Ammon's horn (tissue), 1 donor: ENCODE measurements at regions not wholly inside any gene's neighbourhood (a gene's known extent, or its start where the extent isn't known, plus 50 kb on each side); places are given as distances from the start of the nearest gene placed in this dataset.
"Not testable (repeated sequence)": the region's sequence is repeated elsewhere in the genome, so short reads cannot be mapped to it uniquely, and the experiment has no call there.

Experiments
- DNase-seq: peaks from one replicate; pipeline ENCODE4 v3.0.0-alpha.2; 2016; ENCODE audit warnings: low spot score

DNA sequence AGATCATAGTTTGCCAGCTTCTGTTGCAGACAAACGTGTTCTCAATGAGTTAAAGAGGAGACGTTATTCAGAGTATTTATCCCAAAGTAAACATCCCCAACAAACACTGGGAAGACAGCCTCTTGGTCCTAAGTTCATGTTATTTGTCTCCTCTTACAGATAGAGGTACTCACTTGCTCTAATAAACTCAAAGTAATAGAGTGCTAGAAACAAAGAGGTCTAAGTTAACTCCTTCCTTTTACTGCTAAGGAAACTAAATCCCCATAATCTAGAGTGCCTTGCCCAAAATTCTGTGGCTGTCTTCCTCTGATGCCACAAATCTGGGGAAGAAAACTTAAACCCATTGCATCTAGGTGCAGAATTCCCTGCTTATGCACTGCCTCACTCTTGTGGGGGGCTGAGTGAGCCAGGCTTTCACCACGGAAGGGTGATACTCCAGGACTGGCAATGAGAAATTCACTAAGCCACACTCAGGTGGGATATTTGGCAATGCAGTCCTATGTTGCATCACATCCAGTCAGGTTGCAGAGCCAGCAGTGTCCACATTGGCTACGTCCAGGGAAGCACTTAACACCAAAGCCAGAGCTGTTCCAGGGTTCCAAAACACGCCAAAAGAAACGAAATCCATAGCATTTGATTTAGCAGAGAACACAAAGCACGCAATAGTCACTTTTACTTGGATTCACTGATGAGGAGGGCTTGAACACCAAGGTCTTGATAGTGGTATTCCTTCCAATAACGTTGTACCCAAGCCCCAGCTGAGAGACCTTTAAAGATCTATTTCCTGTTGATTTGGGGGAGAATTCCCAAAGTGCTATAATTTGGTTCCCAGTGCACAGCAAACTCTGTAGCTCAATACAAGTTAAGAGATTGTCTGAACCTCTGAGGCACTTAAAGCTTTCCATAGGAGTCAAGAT lies 81.0 kb upstream of the FOXQ1 start:
- no peak for DNase-seq

DNA sequence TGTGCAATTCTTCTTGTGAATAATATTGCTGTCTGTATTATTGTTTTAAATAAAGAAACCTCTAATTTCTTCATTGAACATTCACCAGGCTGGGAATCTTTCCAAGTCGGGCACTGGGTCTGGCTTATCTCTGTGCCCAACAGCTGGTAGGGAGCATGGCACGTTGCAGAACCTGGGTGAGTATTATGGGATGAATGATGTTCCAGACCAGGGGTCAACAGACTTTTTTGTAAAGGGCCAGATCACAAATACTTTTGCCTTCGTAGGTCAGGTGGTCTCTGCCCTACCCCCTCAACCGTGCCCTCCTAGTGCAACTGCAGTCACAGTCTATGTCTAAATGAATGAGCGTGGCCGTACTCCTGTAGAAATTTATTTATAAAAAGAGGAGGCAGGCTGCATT lies 81.6 kb upstream of the FOXQ1 start:
- DNase-seq = no peak

DNA sequence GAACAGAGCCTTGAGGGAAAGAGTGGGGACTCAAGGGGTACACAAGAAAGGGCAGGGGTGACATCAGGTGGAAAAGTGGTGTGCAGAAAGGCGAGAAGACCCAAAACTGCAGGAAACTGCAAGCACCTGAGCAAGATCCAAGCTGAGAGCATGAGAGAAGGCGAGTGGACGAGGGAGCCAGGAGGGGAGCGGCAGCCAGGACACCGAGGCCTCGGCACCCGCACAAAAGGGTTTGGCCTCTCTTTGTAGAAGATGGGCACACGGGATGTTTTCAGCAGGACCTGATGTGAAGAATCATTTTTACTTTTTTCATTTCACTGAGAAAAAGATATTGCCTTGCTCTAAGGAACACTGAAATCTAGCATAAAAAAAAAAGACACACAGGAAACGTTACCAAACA lies 82.1 kb upstream of the FOXQ1 start:
- DNase-seq = no peak

DNA sequence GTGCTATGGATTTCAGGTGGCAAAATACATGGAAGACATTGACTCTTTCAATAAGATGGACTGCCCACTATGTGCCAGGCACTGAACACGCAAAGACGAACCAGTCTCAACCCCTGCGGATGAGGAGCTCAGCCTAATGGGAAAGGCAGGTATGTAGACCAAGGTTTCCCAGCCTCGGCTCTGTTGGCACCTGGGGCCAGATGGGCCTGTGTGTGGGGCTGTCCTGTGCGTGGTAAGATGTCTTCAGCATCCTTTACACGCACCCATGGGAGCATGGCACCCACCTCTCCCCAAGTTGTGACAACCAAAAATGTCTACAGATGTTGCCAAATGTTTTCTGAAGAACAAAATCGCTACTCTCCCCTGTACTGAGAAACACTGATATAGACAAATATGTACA lies 82.6 kb upstream of the FOXQ1 start:
- DNase-seq = no peak

DNA sequence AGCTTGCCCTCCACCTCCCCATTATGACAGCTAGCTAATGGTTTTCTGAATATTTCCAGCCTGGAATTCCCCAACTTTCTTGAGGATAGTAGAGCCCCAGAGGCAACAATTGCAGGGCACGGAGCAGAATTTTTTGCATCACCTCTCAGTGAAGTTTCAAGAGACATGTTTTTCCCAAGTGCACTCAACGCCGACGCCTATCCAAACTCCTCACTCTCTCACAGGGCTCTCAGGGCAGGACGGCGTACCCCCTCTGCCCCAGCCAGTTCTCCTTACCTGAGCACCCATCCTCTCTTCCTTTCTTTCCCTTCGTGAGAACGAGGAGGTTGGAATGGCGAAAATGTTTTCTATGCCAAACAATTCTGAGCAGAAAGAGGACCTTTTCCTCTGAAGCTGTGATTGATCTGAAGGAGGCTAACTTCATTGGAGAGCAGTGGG lies 83.1 kb upstream of the FOXQ1 start:
- no peak for DNase-seq

DNA sequence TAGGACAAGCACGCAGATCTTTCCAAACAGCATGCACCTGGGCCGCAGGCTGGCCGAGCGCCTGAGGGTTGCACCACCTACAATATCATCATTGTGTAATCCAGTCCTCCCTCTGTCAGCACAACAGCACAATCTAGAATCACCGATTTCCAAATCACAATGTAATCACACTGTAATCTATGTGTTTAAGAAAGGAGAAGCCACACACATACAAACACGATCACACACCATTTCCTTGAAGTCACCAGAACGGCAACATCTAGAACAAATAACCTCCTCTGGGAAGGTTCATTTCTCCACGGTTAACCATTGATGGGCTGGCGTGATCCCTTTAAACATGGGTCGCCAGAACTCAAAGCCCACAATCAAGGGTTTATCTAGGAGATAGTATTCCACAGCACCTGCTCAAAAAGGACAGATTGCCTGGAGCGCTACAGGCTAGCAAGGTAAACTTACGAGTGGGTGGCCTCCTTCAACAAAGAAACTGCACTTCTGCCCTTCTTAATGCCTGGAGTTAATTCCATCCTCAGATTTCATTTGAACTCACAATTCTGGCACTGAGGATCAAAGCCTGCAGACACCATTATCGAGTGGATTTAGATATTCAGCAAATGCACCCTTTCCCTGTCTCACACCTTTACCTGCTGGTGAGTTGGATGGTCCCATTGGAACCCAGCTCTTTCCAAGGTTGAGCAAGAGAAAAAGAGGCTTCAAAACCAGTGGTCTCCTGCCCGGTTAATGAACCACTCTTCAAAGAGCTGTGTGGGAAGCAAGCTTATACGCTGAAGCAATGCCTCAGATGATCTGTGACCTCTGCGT lies 83.8 kb upstream of the FOXQ1 start:
- no peak for DNase-seq

DNA sequence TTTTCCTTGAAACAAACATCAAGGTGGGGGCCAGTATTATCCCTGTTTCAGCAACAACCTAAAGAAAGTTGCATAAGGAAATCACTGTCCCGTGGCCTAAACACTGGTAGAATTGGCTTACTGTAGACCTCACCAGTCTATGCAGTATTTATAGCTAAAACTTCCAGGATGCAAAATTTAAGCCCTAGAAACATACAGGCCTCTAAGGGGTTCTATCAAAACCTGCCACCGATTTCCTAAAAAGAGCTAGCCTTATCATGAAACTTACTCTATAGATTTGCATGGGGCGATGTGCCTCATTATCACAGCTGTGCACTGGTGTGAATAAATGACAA lies 84.3 kb upstream of the FOXQ1 start:
- DNase-seq = no peak

DNA sequence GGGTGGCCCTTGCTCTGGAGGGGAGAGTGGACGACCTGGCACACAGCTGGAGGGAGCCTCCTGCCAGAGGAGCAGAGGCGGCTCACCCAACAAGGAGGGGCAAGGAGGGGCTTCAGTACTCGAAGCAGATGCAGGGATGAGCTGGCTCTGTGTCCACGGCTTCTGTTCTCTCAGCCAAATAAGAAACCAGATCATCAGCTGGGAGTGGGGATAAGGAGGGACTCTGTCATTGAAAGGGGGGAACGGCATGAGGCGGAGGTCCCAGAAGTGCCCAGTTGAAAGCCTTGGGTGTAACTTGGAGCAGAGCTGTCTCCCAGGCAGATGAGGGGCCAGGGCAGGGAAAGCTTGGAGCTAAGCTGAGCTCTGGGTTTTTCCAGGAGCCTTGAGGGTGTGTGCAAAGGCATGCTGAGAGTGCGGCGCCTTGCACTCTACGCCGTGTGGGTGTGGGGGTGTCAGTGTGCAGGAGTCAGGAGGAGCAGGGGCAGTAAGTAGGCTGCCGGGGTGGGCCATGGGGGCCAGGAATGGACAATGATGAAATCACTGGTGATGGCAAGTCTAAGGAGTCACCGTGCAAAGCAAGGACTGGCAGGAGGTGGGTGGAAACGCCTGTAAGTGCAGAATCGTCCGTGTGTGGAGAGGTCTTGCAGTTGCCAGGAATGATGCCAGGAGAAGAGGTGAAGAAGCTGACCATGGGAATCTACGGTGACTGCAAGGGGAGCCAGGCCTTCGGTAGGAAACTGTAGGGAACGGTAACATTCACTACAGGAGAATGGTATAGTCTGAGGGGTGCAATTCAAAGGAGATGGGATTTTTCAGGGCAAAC lies 85.4 kb upstream of the FOXQ1 start:
- DNase-seq = no peak

DNA sequence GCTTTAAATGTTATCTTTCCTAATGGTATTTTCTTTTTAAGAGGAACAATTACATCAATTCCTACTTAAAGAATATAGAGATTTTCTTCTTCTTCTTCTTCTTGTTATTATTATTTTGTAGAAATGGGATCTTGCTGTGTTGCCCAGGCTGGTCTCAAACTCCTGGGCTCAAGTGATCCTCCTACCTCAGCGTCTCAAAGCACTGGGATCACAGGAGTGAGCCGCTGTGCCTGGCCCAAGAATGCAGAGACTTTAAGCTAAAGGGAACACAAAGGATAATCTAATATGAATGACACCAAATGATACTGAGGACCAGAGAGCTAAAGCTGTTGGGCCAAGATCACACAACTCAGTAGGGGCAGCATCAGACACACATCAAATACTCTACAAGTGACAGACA lies 87.4 kb upstream of the FOXQ1 start:
- DNase-seq = no peak

DNA sequence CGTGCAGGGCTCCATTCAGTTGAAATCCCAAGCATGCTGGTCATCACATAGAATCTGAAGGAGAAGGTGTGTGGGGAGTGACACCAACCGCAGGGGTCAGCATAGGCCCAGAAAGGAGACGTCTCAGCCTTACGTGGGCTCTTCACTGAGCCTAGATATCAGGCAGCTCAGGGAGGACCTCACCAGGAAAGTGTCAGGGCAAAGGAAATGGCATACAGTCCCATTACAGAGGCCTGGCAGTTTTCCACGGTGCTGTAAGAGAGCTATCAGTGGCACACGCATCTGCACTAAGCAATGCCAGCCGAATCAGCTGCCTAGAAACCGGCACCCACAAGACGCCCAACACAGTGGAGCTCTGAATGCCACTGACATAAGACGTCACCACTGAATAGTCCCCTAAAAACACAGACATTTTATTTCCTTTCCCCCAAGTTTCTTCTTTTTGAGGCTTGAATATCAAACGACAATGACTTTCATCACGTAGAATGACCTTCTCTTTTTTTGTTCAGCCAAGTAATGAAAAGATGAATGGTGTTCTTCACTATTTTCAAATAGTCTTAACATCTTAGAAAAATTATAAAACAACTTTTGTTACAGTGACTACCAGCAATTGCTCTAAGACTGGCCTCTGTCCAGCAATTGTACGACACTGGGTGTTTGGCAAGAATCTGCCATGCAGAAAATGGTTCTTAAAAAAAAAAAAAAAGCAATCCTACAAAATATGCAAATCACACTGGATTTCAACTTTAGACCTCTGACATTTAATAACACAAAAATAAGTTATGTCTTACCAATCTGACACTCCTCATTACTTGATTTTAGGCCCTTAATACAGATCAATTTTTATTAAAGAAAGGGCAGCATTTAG lies 88.9 kb upstream of the FOXQ1 start:
- peak; percentile 55 for DNase-seq

DNA sequence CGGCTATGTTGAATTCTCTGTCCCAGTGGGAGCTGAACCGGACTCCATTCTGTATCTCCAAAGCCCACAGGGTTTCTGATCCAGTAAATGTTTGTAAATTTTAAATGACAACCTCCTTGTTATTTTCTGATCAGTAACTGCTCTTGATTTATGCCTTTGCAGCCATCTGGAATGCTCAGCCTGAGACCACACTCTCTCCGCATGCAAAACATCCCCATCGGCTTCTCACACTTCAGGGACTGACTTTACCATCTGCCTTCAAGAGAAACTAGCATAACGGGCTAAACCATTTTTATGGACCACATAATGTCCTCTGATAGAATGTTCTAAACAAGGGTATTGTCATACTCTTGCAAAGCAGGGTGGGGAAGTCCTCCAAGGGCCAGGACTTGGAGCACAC lies 94.5 kb upstream of the FOXQ1 start:
- DNase-seq = no peak

DNA sequence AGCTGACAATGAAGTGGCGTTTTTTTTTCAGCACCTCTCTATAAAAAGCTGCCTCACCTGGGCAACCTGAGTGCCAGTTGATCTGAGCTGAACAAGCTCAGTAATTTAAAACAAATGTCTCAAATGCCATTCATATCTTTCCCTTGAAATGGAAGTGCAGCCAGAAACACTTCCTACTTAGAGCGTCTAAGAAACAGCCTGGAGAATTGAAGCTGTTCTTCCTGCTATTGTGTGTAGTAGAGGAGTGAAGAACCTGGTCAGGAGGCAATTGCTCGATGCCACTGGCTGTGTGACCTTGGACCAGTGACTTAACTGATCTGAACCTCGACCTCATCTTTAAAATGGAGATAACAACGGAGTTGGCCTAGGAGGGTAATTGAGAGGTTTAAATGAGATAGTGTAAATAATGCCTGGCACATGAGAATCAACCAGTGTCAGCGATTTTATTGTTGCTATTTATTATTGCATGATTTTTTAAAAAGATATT lies 95.4 kb upstream of the FOXQ1 start:
- DNase-seq = no peak

DNA sequence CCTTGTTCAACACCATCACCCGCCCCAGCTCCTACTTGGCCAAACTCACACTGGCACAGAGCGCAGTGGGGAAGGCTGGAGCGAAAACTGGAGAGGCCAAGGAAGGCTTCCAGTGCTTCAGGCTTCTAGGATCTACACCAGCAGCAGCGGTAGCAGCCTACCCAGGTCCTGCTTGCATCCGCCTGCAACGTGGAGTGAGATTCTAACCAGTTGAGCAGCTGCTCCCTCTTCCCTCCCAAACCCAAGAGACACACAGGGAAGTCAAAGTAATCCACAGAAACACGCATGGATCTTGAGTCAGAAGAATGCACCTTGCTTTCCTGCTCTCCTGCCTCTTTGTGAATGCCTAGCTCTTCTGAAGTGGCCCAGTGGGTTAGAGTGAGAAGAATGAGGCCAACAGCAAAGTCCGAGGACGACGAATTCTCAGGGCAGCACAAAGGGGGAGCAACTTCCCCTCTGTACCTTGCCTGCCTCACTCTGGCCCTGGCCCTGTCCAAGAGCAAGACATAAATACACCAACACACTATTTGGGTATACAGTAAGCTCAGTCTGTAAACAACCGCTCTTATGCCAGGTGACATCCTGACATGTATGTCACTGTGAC lies 95.9 kb upstream of the FOXQ1 start:
- DNase-seq = no peak

DNA sequence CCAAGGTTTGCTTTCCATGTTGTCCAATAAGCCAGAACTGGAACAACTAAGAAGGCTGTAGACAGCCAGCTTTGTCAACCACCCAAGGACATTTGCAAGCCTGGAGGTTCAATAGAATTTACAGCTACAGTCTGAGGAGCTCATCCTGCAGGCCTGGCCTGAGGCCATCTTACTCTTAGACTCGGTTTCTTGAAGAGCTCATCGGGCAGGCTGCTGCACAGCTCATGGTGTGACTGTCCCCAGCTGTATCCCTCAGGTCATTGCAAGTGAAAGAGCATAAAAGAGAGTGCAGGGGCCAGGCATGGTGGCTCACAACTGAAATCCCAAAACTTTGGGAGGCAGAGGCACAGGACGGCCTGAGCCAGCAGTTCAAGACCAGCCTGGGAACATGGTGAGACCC lies 96.9 kb upstream of the FOXQ1 start:
- DNase-seq = no peak

DNA sequence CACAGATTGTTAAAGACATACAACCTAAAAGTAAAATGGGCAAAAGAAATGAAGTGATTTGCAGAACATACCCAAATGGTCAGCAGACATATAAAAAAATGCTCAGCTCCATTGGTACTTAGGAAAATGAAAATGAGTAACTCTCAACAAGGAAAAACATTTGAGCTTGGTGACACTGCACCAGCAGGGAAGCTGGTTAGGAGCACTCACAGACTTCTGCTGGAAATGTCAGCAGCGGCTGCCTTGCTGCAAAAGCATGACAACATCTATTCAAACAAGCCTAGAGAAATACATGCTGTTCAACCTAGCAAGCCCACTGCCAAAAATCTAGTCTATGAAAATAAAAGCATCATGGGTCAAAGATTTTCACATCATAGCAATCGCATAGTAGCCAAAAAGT lies 99.0 kb upstream of the FOXQ1 start:
- peak; percentile 52 for DNase-seq

DNA sequence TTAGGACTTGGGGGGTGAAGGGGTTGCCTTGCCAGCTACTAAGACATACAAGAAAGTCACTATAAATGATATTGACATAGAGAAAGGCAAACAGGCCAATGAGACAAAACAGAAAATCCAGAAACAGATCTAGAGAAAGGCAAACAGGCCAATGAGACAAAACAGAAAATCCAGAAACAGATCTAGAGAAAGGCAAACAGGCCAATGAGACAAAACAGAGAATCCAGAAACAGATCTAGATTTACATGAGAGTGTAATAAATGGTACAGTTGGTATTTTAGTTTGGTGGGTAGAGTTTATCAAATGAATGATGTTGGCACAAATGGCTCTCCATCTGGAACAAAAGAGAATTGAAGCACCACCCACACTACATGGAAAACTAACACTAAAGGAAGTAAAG lies 99.8 kb upstream of the FOXQ1 start:
- peak; percentile 22 for DNase-seq

DNA sequence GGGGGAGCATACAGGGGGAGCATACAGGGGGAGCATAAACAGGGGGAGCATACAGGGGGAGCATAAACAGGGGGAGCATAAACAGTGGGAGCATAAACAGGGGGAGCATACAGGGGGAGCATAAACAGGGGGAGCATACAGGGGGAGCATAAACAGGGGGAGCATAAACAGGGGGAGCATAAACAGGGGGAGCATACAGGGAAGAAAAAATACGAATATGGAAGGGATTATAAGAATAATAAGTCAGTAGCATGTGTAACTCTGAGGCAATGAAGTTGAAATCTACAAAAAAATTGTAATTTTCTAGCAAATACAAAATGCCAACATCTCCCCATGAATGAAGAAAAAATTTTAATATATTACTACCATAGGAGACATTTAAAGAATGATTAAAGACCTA lies 101.3 kb upstream of the FOXQ1 start:
- DNase-seq = not testable (repeated sequence)

DNA sequence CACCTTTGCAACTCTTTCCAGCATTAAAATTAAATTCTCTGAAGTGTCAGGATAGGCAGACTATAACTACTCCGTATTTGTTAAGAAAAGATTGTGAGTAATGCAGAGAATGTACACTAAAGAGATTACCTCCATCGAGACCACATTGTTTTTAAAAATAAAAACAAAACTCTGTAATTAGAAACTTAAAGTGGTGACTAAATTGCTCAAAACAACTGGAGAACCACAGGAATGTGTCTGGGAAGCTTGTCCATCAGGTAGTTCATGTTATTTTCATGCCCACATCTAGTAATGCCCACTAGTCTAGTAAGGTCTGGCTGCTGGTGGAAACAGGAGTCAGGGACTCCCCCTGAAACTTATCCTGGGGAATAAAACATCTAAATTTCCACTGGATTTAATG lies 103.0 kb upstream of the FOXQ1 start:
- DNase-seq = no peak

DNA sequence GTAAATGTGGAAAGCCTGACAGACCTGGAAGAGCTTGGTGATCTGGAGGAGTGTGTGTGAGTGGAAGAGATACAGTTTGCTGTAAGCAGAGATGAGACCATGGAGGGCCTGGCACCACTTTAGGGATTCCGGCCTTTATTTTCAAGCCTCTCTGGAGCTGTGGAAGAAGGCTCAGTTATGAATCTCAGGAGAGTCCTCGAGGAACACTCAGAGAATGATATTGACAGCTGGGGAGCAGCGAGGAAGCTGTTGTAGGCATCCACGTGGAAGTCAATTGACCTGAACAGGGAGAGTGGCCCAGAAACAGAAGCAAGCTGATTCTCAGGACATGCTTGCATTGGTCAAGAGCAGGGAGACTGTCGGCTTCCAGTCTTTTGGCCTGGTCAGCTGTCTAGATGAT lies 108.4 kb upstream of the FOXQ1 start:
- DNase-seq = no peak

DNA sequence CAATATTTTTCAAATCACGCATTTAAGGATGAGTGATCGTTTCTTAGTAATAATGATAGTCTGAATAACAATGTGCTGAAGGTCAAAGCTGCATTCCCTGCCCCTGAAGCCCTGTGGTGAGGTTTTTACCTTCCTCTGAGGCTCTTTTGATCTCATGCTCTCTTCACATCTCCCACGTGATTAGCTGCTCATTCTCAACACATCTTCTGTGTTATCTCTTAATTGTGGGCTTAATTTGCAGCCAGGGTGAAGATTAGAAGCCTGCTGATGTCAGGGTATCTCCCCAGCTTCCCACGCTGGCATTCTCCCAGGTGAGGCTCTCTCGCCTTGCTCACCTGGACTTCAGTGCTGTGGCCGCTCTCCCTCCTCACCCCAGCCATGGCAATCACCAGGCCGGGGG lies 109.7 kb upstream of the FOXQ1 start:
- no peak for DNase-seq
